ENCODE measurements at regions not wholly inside any gene's neighbourhood (a gene's known extent, or its start where the extent isn't known, plus 50 kb on each side); places are given as distances from the start of the nearest gene placed in this dataset.
"Not testable (repeated sequence)": the region's sequence is repeated elsewhere in the genome, so short reads cannot be mapped to it uniquely, and the experiment has no call there.

DNA sequence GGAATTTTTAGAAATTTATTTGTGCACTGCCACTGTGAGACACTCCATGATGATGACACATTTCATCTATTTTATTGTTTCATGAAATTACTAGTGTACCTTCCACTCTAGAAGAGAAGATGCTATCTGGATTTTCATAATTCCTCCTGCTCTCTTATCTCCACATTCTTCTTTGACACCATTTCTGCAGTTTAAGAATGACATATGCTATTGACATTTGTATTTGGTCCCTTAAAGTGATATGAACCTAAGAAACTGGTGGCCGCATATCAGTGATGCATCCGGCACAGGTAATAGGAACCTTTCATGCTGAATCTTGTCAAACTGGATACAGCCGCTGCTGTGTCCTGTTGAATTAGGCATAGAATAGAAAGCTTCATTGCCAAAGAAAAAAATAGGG, 696.3 kb downstream of the TMEM121 start:
- DNase-seq (ENCODE audit: low read depth), result no peak
- TF ChIP-seq POLR2A (IDR thresholded peaks at IDR 0.05; ENCODE audit: extremely low read depth, insufficient read length) (no peak), MYC (IDR thresholded peaks at IDR 0.05; ENCODE audit: low read depth, low read length) (no peak)
- TF ChIP-seq, protein P1, sequence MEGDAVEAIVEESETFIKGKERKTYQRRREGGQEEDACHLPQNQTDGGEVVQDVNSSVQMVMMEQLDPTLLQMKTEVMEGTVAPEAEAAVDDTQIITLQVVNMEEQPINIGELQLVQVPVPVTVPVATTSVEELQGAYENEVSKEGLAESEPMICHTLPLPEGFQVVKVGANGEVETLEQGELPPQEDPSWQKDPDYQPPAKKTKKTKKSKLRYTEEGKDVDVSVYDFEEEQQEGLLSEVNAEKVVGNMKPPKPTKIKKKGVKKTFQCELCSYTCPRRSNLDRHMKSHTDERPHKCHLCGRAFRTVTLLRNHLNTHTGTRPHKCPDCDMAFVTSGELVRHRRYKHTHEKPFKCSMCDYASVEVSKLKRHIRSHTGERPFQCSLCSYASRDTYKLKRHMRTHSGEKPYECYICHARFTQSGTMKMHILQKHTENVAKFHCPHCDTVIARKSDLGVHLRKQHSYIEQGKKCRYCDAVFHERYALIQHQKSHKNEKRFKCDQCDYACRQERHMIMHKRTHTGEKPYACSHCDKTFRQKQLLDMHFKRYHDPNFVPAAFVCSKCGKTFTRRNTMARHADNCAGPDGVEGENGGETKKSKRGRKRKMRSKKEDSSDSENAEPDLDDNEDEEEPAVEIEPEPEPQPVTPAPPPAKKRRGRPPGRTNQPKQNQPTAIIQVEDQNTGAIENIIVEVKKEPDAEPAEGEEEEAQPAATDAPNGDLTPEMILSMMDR (IDR thresholded peaks at IDR 0.05; ENCODE audit: low read depth, low read length), result no peak
- TF ChIP-seq, protein P2, sequence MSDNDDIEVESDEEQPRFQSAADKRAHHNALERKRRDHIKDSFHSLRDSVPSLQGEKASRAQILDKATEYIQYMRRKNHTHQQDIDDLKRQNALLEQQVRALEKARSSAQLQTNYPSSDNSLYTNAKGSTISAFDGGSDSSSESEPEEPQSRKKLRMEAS (IDR thresholded peaks at IDR 0.05; ENCODE audit: low read depth, low read length), result no peak
- no peak overlapping the region for H3K4me3 ChIP-seq (ENCODE audit: low read depth, low read length)

DNA sequence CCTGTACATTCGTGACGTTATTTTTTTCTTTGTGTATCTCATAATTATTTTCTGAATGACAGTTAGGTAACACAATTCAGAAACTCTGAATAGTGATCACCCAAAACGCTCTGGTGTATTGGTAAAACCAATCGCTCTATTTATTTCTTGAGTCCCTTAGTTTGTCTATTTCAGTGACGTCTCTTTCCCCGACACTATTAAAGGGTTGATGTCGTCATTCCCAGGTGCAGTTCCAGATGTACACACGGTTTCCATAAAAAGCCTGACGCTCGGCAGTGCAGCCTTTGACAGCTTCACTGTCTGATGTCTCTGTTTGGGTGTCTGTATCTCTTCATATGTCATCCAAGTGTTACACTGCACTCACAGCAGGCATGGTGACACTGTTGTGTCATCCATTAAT, 701.4 kb downstream of the TMEM121 start:
- H3K4me3 ChIP-seq (ENCODE audit: low read depth, low read length), result no peak overlapping the region
- no peak for TF ChIP-seq POLR2A (IDR thresholded peaks at IDR 0.05; ENCODE audit: extremely low read depth, insufficient read length)
- TF ChIP-seq, protein P2 (IDR thresholded peaks at IDR 0.05; ENCODE audit: low read depth, low read length), result no peak
- TF ChIP-seq, protein P1 (IDR thresholded peaks at IDR 0.05; ENCODE audit: low read depth, low read length), result no peak
- TF ChIP-seq MYC (IDR thresholded peaks at IDR 0.05; ENCODE audit: low read depth, low read length), result no peak
- no peak for DNase-seq (ENCODE audit: low read depth)

DNA sequence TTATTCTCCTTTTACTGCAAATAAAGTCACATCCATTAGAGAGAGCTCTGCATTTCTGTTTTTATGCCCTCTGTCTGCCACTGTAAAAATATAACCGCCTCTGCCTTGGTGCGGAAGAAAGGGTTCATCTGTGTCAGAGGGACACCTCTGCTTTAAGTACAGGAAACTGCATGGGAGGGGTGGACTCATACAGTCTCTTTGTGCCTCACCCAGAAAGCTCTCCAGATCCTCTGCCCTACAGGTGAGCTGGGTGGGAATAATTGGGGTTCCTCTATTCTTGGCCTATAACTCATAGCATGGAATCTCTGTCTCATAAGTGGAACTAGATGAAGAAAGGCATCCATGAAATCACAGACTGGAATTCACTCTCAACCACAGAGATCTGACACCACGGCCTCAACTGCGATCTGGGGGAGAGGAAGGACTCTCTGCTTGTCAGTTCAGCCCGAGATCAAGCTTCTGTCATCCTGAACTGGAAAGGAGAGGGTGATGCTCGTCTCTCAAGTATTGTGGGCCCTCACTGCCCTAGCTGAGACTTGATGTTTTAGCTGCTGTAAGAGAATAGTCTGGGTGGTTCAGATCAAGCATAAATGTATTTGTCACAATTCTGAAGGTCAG, 702.3 kb downstream of the TMEM121 start:
- no peak overlapping the region for H3K4me3 ChIP-seq (ENCODE audit: low read depth, low read length)
- TF ChIP-seq, protein P2 (IDR thresholded peaks at IDR 0.05; ENCODE audit: low read depth, low read length), result no peak
- no peak for DNase-seq (ENCODE audit: low read depth)

DNA sequence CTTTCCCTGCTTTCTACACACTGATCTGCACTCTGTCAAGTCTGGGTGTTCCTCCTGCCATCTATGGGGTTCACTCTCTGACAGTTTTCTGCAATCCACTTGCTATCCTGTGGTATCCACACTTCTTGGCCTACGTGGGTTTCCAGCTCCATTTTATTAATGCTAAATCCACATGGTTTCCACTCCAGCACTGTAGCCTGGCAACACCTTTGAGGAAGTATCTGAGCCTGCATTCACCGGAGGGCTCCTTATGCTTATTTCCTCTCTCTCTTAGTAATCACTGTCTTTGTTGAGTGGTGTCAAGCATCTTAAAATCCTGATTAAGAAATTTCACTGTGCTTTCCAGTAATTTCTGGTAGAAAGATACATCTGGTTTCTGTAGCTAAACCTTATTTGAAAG, 703.7 kb downstream of the TMEM121 start:
- TF ChIP-seq POLR2A (IDR thresholded peaks at IDR 0.05; ENCODE audit: extremely low read depth, insufficient read length), result no peak
- TF ChIP-seq MYC (IDR thresholded peaks at IDR 0.05; ENCODE audit: low read depth, low read length), result no peak
- TF ChIP-seq, protein P2 (IDR thresholded peaks at IDR 0.05; ENCODE audit: low read depth, low read length), result no peak
- TF ChIP-seq, protein P1 (IDR thresholded peaks at IDR 0.05; ENCODE audit: low read depth, low read length), result no peak
- no peak overlapping the region for H3K4me3 ChIP-seq (ENCODE audit: low read depth, low read length)
- no peak for DNase-seq (ENCODE audit: low read depth)

DNA sequence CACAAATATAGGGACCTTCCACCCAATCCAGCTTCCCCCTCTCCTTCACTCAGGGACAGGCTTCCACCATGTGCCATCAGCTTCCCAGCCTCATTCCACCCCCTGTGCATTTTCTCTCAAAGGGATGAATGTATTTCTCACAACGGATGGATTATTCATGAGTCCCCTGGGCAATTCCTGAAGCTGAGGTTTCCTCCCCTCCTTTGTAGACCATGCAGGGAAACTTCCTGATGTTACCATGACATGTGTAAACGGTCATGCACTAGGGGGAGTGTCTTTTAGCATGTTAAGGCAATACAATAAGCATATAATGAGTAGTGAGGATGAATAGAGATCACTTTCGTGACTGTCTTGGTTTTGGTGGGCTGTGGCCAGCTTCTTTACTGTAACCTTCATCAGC, 706.8 kb downstream of the TMEM121 start:
- not testable (repeated sequence) for H3K4me3 ChIP-seq (ENCODE audit: low read depth, low read length); DNase-seq (ENCODE audit: low read depth)

DNA sequence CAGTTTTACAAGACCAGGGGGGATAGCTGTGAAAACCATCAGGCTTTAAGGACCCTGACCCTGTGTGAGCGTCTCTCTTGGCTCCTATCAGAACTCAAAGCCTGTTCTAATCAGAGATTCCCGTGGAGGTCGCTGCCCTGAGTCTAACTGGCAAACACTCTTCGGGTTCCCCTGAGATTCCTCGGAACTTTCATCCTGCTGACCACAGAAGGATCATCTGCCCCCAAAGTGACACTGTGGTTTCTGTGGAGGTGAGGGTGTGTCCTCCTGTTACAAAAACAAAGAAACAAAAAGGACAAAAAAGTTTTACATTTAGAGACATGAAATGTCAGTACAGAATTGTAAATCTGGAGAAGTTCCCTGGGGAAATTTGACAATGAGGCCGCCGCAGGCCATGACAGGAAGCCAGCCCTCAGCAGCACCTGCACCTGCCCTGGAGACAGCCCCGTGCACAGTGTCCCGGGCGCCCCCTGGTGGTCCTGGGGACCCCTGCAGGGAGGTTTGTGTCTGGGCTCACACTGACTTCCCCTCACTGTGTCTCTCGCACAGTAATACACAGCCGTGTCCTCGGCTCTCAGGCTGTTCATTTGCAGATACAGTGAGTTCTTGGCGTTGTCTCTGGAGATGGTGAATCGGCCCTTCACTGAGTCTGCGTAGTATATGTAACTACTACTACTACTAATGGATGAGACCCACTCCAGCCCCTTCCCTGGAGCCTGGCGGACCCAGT, 708.3 kb downstream of the TMEM121 start:
- DNase-seq (ENCODE audit: low read depth); H3K4me3 ChIP-seq (ENCODE audit: low read depth, low read length): not testable (repeated sequence)

DNA sequence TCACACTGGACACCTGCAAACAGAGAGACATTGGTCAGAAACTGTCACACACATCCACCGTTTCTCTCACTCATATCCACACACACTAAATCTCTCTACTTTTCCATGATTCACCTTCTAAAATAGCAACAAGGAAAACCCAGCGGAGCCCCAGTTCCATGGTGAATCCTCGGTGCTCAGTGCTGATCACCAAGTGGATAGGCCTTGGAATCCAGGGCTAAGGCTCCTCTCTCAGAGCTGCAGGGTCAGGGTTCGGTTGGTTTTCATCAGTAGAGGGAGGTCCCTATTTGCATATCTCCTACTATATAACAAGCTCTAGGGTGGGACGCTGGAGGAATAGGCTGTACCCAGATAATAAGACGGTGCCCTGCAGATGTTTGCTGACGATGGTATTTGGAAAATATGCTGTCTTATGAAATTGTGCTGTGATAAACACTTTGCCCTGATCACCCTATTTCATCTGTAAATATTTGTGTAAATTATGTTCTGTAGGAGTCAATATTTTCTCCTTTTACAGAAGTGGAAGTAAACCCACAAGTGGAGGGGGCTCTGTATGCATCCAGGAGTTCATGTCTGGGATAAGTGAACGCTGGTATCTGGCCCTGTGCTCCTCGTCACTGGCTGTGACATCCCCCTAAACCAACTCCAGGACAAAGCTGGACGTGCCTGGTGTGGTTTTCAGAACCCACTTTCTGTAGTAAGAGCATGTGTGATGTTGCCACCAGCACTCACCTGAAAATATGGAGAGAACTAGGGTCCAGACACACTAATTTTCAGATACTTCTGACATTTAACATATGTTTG, 709.2 kb downstream of the TMEM121 start:
- TF ChIP-seq POLR2A (IDR thresholded peaks at IDR 0.05; ENCODE audit: extremely low read depth, insufficient read length) (no peak), MYC (IDR thresholded peaks at IDR 0.05; ENCODE audit: low read depth, low read length) (no peak)
- TF ChIP-seq, protein P2 (IDR thresholded peaks at IDR 0.05; ENCODE audit: low read depth, low read length), result no peak
- TF ChIP-seq, protein P1 (IDR thresholded peaks at IDR 0.05; ENCODE audit: low read depth, low read length), result no peak
- H3K4me3 ChIP-seq (ENCODE audit: low read depth, low read length), result no peak overlapping the region
- no peak for DNase-seq (ENCODE audit: low read depth)

Data from NB4 (cell line).